PC-3 (cell line): ENCODE measurements at regions not wholly inside any gene's neighbourhood (a gene's known extent, or its start where the extent isn't known, plus 50 kb on each side); places are given as distances from the start of the nearest gene placed in this dataset.
A peak's percentile ranks its signal among the peaks of the same experiment; 100 is the strongest.

Source experiments
- ATAC-seq: fragments of 200-7000 bp; cut with Tn5 transposase; 2 replicates; pipeline ENCODE4 v1.9.1; 2020; ENCODE audit warnings: mild to moderate bottlenecking, moderate library complexity
- BruUV-seq: library from RNA; stranded (reverse); fragments of 400-500 nt; replicated peaks from 2 replicates; lab custom pipeline; 2021; lab: Mats Ljungman, UMichigan
- CTCF ChIA-PET: fragments of 300-600 bp; sonication (Branson Sonifier 250); formaldehyde crosslinking; loops from one replicate; lab custom pipeline; 2022; ENCODE audit warnings: antibody characterized with exemption; lab: Charles Lee
- POLR2A ChIA-PET: fragments of 300-600 bp; sonication (Branson Sonifier 250); formaldehyde crosslinking; loops from one replicate; lab custom pipeline; 2022; ENCODE audit warnings: antibody characterized with exemption; ENCODE audit not compliant: unreplicated experiment; lab: Charles Lee
- DNase-seq: peaks from one replicate; pipeline ENCODE4 v3.0.0-alpha.2; 2015
- H2AFZ ChIP-seq: fragments of 300-600 bp; sonication (generic); 2 replicates; pipeline ENCODE4 v1.6.0; 2016; ENCODE audit warnings: antibody characterized with exemption, low read length
- H3F3A ChIP-seq: fragments of 300-600 bp; sonication (generic); one replicate; pipeline ENCODE4 v1.6.0; 2017; ENCODE audit warnings: antibody characterized with exemption, low read length, control low read depth, mild to moderate bottlenecking; ENCODE audit not compliant: unreplicated experiment
- H3K27ac ChIP-seq: fragments of 300-600 bp; sonication (generic); 2 replicates; pipeline ENCODE4 v1.5.1; 2016; ENCODE audit warnings: mild to moderate bottlenecking, low read length
- H3K27me3 ChIP-seq: fragments of 300-600 bp; sonication (generic); 2 replicates; pipeline ENCODE4 v1.6.1; 2016; ENCODE audit warnings: low read length, mixed read lengths
- H3K36me3 ChIP-seq: fragments of 300-600 bp; sonication (generic); 2 replicates; pipeline ENCODE4 v1.6.1; 2016; ENCODE audit warnings: low read depth, mixed run types, low read length, mixed read lengths
- H3K4me1 ChIP-seq: fragments of 300-600 bp; sonication (generic); 2 replicates; pipeline ENCODE4 v1.5.1; 2016; ENCODE audit warnings: low read length; ENCODE audit not compliant: insufficient read depth
- H3K4me2 ChIP-seq: fragments of 300-600 bp; sonication (generic); 2 replicates; pipeline ENCODE4 v1.6.0; 2016; ENCODE audit warnings: low read length
- H3K4me3 ChIP-seq: fragments of 300-600 bp; sonication (generic); 2 replicates; pipeline ENCODE4 v1.5.1; 2016; ENCODE audit warnings: mild to moderate bottlenecking, low read length, mixed read lengths
- H3K79me2 ChIP-seq: fragments of 300-600 bp; sonication (generic); 2 replicates; pipeline ENCODE4 v1.6.1; 2017; ENCODE audit warnings: low read length, mixed read lengths
- H3K9ac ChIP-seq: fragments of 300-600 bp; sonication (generic); 2 replicates; pipeline ENCODE4 v1.6.0; 2016; ENCODE audit warnings: mild to moderate bottlenecking, low read length
- H3K9me2 ChIP-seq: fragments of 300-600 bp; sonication (generic); replicated peaks from 2 replicates; pipeline ENCODE4 v1.6.1; 2016; ENCODE audit warnings: mixed run types, low read length, mixed read lengths
- H3K9me3 ChIP-seq: fragments of 300-600 bp; sonication (generic); 2 replicates; pipeline ENCODE4 v1.6.1; 2016; ENCODE audit warnings: low read length, mixed read lengths
- H4K20me1 ChIP-seq: fragments of 300-600 bp; sonication (generic); 2 replicates; pipeline ENCODE4 v1.6.1; 2016; ENCODE audit warnings: low read length, mixed read lengths
- EZH2 ChIP-seq: fragments of 300-600 bp; sonication (generic); IDR thresholded peaks from one replicate; pipeline ENCODE4 v1.6.1; 2017; ENCODE audit warnings: antibody characterized with exemption, mild to moderate bottlenecking, low read length; ENCODE audit not compliant: unreplicated experiment
- EZH2phosphoT487 ChIP-seq: fragments of 300-600 bp; sonication (generic); IDR thresholded peaks from 2 replicates; pipeline ENCODE4 v1.6.1; 2018; ENCODE audit warnings: mild to moderate bottlenecking, antibody characterized with exemption, low read length, borderline replicate concordance
- intact Hi-C: fragments of 100-400 bp; cut with micrococcal nuclease; formaldehyde crosslinking; loops from 2 replicates; pipeline ENCODE4 v1.9.0; 2023
- TF ChIP-seq, protein P1 (sequence below): fragments of 300-600 bp; sonication (generic); conservative IDR thresholded peaks from 2 replicates; pipeline ENCODE4 v1.5.1; 2017; ENCODE audit warnings: antibody characterized with exemption, low read depth, mild to moderate bottlenecking, low read length

DNA sequence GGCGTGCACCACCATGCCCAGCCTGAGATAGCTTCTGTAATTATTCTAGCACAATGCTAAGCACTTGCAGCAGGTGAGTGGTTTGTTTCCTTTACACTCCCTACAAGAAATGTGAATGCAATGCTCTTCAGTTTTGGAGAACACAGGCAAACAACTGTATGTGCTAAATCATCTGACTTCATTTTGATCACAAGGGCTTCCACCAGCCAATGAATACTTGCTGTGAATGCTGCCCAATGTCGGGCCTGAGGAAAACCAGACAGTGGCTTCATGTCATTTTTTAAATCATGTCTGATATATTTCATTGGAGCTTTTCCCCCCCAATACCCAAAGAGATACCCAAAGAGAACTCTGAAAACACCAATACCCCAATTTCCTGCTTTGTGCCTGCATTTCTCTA lies 155.6 kb upstream of the XPO1 start:
- Histone ChIP-seq H3K27me3 (no peaks in the 10 kb centered on the region), H3K79me2 (no peaks in the 10 kb centered on the region), H4K20me1 (no peaks in the 10 kb centered on the region), H3K9me3 (no peaks in the 10 kb centered on the region), H3K27ac (no peak overlapping the region), H3F3A (no peaks in the 10 kb centered on the region), H3K36me3 (no peaks in the 10 kb centered on the region), H3K4me1 (peaks cover 5% of the 10 kb centered on the region; the same call in 1 of the 2 replicates), H3K9ac (no peak overlapping the region), H3K9me2 (no peaks in the 10 kb centered on the region), H3K4me3 (no peak overlapping the region), H3K4me2 (no peak overlapping the region), H2AFZ (peak overlapping the region; percentile 96; the same call in 1 of the 2 replicates)
- DNase-seq (no peak), ATAC-seq (no peak)
- BruUV-seq: no TSS peak
- intact Hi-C loops: loop anchor here (10.0 kb wide), 1 partner anchor 161 kb away; the partner anchor contains the start of gene FAM161A
- ChIA-PET POLR2A (interaction anchor here (0.5 kb wide), 1 partner anchor 92 kb away, joined by 3 read pairs; no protein-coding TSS in a partner anchor), CTCF (no interaction called here)
- no peak for TF ChIP-seq EZH2
- TF ChIP-seq EZH2phosphoT487: no peak
- TF ChIP-seq, protein P1, sequence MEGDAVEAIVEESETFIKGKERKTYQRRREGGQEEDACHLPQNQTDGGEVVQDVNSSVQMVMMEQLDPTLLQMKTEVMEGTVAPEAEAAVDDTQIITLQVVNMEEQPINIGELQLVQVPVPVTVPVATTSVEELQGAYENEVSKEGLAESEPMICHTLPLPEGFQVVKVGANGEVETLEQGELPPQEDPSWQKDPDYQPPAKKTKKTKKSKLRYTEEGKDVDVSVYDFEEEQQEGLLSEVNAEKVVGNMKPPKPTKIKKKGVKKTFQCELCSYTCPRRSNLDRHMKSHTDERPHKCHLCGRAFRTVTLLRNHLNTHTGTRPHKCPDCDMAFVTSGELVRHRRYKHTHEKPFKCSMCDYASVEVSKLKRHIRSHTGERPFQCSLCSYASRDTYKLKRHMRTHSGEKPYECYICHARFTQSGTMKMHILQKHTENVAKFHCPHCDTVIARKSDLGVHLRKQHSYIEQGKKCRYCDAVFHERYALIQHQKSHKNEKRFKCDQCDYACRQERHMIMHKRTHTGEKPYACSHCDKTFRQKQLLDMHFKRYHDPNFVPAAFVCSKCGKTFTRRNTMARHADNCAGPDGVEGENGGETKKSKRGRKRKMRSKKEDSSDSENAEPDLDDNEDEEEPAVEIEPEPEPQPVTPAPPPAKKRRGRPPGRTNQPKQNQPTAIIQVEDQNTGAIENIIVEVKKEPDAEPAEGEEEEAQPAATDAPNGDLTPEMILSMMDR: no peak

DNA sequence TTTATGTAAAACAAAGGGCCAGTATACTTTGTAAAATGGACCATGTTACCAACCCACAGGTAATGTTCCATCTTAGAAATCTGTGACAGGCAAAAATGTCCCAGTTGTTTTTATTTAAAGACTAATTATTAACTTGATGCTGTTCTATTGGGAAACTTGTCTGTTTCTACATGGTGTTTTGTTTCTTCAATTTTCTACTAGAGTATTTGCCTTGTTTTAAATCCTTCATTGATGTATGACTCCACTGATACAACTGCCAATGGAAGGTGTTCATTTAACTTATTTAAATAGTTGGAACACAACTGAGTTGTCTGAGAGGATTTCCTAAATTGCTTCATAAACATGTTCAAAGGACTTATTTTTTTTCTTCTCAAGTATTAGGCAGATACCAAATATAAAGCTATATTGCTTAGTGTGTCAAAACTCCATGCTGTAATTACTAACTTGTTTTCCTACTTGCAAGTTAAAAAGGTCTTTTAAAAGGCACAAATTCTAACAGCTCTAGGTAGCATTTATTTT lies 152.0 kb upstream of the XPO1 start:
- Histone ChIP-seq H3F3A (no peaks in the 10 kb centered on the region), H3K36me3 (no peaks in the 10 kb centered on the region), H3K27me3 (no peaks in the 10 kb centered on the region), H3K9me3 (no peaks in the 10 kb centered on the region), H3K9ac (no peak overlapping the region), H2AFZ (0 out of 2 replicates have a peak overlapping the region, but pooled peaks have one; percentile 11), H3K79me2 (no peaks in the 10 kb centered on the region), H4K20me1 (no peaks in the 10 kb centered on the region), H3K9me2 (no peaks in the 10 kb centered on the region), H3K4me2 (no peak overlapping the region), H3K4me1 (peaks cover 5% of the 10 kb centered on the region; the same call in 1 of the 2 replicates), H3K27ac (no peak overlapping the region), H3K4me3 (no peak overlapping the region)
- TF ChIP-seq, protein P1: no peak
- TF ChIP-seq EZH2 (no peak), EZH2phosphoT487 (no peak)
- no peak for DNase-seq
- ATAC-seq: no peak
- POLR2A ChIA-PET: no interaction called here
- intact Hi-C loops: loop anchor here (10.0 kb wide), 1 partner anchor 165 kb away; the partner anchor contains the start of gene FAM161A
- no TSS peak for BruUV-seq
- CTCF ChIA-PET: no interaction called here

DNA sequence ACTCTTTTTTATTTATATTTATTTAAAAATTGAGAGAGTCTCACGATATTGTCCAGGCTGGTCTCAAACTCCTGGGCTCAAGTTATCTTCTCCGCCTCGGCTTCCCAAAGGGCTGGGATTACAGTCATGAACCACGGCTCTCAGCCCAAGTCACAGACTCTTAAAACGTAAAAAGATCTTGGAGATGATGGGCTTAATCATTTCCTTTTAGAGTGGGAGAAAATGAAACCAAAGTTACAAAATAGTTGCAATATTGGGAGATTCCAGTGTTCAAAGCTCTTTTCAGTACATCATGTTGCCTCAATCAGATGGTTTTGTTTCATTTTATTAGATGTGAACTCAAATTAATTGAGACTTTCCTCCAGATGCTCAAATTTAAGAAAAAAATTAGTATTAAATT lies 151.4 kb upstream of the XPO1 start:
- no peak overlapping the region for H2AFZ ChIP-seq
- H3K9me2 ChIP-seq: no peaks in the 10 kb centered on the region
- ChIA-PET CTCF (no interaction called here), POLR2A (no interaction called here)
- no peak for ATAC-seq
- no peaks in the 10 kb centered on the region for H3K9me3 ChIP-seq
- no peaks in the 10 kb centered on the region for H3K27me3 ChIP-seq
- H3K79me2 ChIP-seq: no peaks in the 10 kb centered on the region
- no peak overlapping the region for H3K4me2 ChIP-seq
- no peak for DNase-seq
- TF ChIP-seq EZH2: no peak
- TF ChIP-seq, protein P1: no peak
- no peak for TF ChIP-seq EZH2phosphoT487
- no peak overlapping the region for H3K9ac ChIP-seq
- no peak overlapping the region for H3K4me3 ChIP-seq
- no TSS peak for BruUV-seq
- no peak overlapping the region for H3K27ac ChIP-seq
- H3F3A ChIP-seq: no peaks in the 10 kb centered on the region
- no peaks in the 10 kb centered on the region for H4K20me1 ChIP-seq
- H3K36me3 ChIP-seq: no peaks in the 10 kb centered on the region
- intact Hi-C loops: no loop called here
- H3K4me1 ChIP-seq: peaks cover 5% of the 10 kb centered on the region; the same call in 1 of the 2 replicates
